Esophagus squamous epithelium (tissue), 4 donors: ENCODE measurements at regions not wholly inside any gene's neighbourhood (a gene's known extent, or its start where the extent isn't known, plus 50 kb on each side); places are given as distances from the start of the nearest gene placed in this dataset.

Source experiments
- CTCF ChIP-seq, 6 experiments: fragments of 450-650 bp in 4 of 6; fragments of 200-600 bp in 2 of 6; sonication (generic) in 2 of 6; IDR thresholded peaks; one replicate each; pipeline ENCODE4 v1.5.1; 2016 to 2019; ENCODE audit warnings: antibody characterized with exemption in 6 of 6, mild to moderate bottlenecking in 4 of 6, moderate library complexity in 4 of 6
- POLR2A ChIP-seq, 4 donors: fragments of 450-650 bp; IDR thresholded peaks; one replicate each; pipeline ENCODE4 v1.6.1; 2017; ENCODE audit warnings: antibody characterized with exemption in 4 of 4, mild to moderate bottlenecking in 4 of 4, moderate library complexity in 3 of 4

- TF ChIP-seq POLR2A (IDR thresholded peaks at IDR 0.05) (no peak), CTCF (IDR thresholded peaks at IDR 0.05) (no peak)
Measured at GRCh38 chr15:89002281-89002761, 85.9 kb upstream of the ABHD2 start.
